SK-N-SH (cell line): ENCODE measurements at regions not wholly inside any gene's neighbourhood (a gene's known extent, or its start where the extent isn't known, plus 50 kb on each side); places are given as distances from the start of the nearest gene placed in this dataset.

Experiments
- CTCF ChIA-PET: fragments of 300-600, 350-600 bp; formaldehyde crosslinking; extraction: SDS; loops from one replicate; lab custom pipeline; 2021; lab: Yijun Ruan, JAX
- POLR2A ChIA-PET: fragments of 350-600 bp; sonication (Branson Sonifier 250); formaldehyde crosslinking; extraction: SDS; loops from one replicate; lab custom pipeline; 2020; ENCODE audit warnings: antibody characterized with exemption, inconsistent platforms; lab: Yijun Ruan, JAX
- DNase-seq: peaks from one replicate; pipeline ENCODE4 v3.0.0; 2012
- H2AFZ ChIP-seq: fragments of 200-600 bp; sonication (generic); 2 replicates; pipeline ENCODE4 v1.8.1; 2016; ENCODE audit warnings: antibody characterized with exemption, mild to moderate bottlenecking, low read depth
- H3F3A ChIP-seq: fragments of 200-600 bp; sonication (generic); replicated peaks from 2 replicates; pipeline ENCODE3; 2016; ENCODE audit warnings: antibody characterized with exemption, mild to moderate bottlenecking; ENCODE audit not compliant: insufficient read depth
- H3K27ac ChIP-seq, 2 experiments: fragments of 200-500 bp in 1 of 2; fragments of 200-600 bp in 1 of 2; sonication (Bioruptor generic) in 1 of 2; sonication (generic), shearing (Covaris generic) in 1 of 2; 2 replicates each; pipeline versions ENCODE4 v1.5.1 to v1.6.1; 2014 to 2016; ENCODE audit warnings: low read depth in 2 of 2, inconsistent platforms in 1 of 2, low read length in 1 of 2, mild to moderate bottlenecking in 1 of 2, mixed read lengths in 1 of 2
- H3K27me3 ChIP-seq: fragments of 200-600 bp; sonication (generic), shearing (Covaris generic); 2 replicates; pipeline ENCODE4 v1.6.1; 2016; ENCODE audit warnings: mixed run types; ENCODE audit not compliant: insufficient read depth
- H3K36me3 ChIP-seq, 2 experiments: fragments of 200-500 bp in 1 of 2; fragments of 200-600 bp in 1 of 2; sonication (Bioruptor generic) in 1 of 2; sonication (generic) in 1 of 2; replicated peaks in 1 of 2; 2 replicates each; pipeline versions ENCODE3 to v1.5.1; 2014 to 2016; ENCODE audit warnings: low read length in 1 of 2, mild to moderate bottlenecking in 1 of 2; ENCODE audit not compliant: insufficient read depth in 2 of 2, control insufficient read depth in 1 of 2
- H3K4me1 ChIP-seq, 2 experiments: fragments of 200-500 bp in 1 of 2; fragments of 200-600 bp in 1 of 2; sonication (Bioruptor generic) in 1 of 2; sonication (generic), shearing (Covaris generic) in 1 of 2; 2 replicates each; pipeline versions ENCODE4 v1.5.1 to v1.6.1; 2014 to 2016; ENCODE audit warnings: low read depth in 1 of 2, low read length in 1 of 2, mixed run types in 1 of 2; ENCODE audit not compliant: insufficient read depth in 2 of 2, control insufficient read depth in 1 of 2
- H3K4me2 ChIP-seq: fragments of 200-600 bp; sonication (generic), shearing (Covaris generic); 2 replicates; pipeline ENCODE4 v1.6.1; 2017; ENCODE audit warnings: mixed run types
- H3K4me3 ChIP-seq, 2 experiments: fragments of 200-500 bp in 1 of 2; fragments of 200-600 bp in 1 of 2; sonication (Bioruptor generic) in 1 of 2; sonication (generic), shearing (Covaris generic) in 1 of 2; 2 replicates each; pipeline versions ENCODE4 v1.5.1 to v1.8.1; 2014 to 2016; ENCODE audit warnings: low read depth in 2 of 2, inconsistent platforms in 1 of 2, low read length in 1 of 2, mild to moderate bottlenecking in 1 of 2, mixed read lengths in 1 of 2, moderate library complexity in 1 of 2
- H3K79me2 ChIP-seq: fragments of 200-600 bp; sonication (generic); 2 replicates; pipeline ENCODE4 v1.8.1; 2017; ENCODE audit warnings: mild to moderate bottlenecking; ENCODE audit not compliant: insufficient read depth
- H3K9ac ChIP-seq: fragments of 200-600 bp; sonication (generic); 2 replicates; pipeline ENCODE4 v1.6.1; 2017; ENCODE audit warnings: mixed run types
- H3K9me2 ChIP-seq: fragments of 200-600 bp; sonication (generic); 2 replicates; pipeline ENCODE4 v1.6.1; 2017; ENCODE audit warnings: mixed run types
- H3K9me3 ChIP-seq: fragments of 200-600 bp; sonication (generic); 2 replicates; pipeline ENCODE4 v1.6.1; 2017; ENCODE audit warnings: mixed run types, mild to moderate bottlenecking, moderate library complexity
- H4K20me1 ChIP-seq: fragments of 200-600 bp; sonication (generic); 2 replicates; pipeline ENCODE4 v1.6.1; 2017; ENCODE audit warnings: mild to moderate bottlenecking, mixed run types; ENCODE audit not compliant: insufficient read depth
- CHD2 ChIP-seq: fragments of 150-350 bp; IDR thresholded peaks from 2 replicates; pipeline ENCODE4 v1.6.1; 2018; ENCODE audit warnings: low read length; ENCODE audit not compliant: partially characterized antibody
- JUND ChIP-seq: IDR thresholded peaks from 2 replicates; pipeline ENCODE4 v1.4.0; 2012
- MEF2A ChIP-seq: IDR thresholded peaks from 2 replicates; pipeline ENCODE4 v1.4.0; 2012; ENCODE audit warnings: low read depth, borderline replicate concordance
- PBX3 ChIP-seq: IDR thresholded peaks from 2 replicates; pipeline ENCODE4; 2012
- RFX5 ChIP-seq: IDR thresholded peaks from 2 replicates; pipeline ENCODE4 v1.6.1; 2012; ENCODE audit warnings: mild to moderate bottlenecking, improper control_type of control experiment, low read length
- SIN3A ChIP-seq: IDR thresholded peaks from 2 replicates; pipeline ENCODE4 v1.6.1; 2012; ENCODE audit warnings: low read depth, mild to moderate bottlenecking, low read length, moderate library complexity, borderline replicate concordance
- TCF12 ChIP-seq: IDR thresholded peaks from 2 replicates; pipeline ENCODE4 v1.4.0; 2012
- TEAD4 ChIP-seq: IDR thresholded peaks from 2 replicates; pipeline ENCODE4 v1.4.0; 2012; ENCODE audit warnings: mild to moderate bottlenecking, borderline replicate concordance; ENCODE audit not compliant: insufficient read depth
- USF1 ChIP-seq: IDR thresholded peaks from 2 replicates; pipeline ENCODE4 v1.4.0; 2012; ENCODE audit warnings: low read depth, borderline replicate concordance
- ZBTB33 ChIP-seq: IDR thresholded peaks from 2 replicates; pipeline ENCODE4 v1.4.0; 2012; ENCODE audit warnings: low read depth, borderline replicate concordance
- WGBS: methylation state at CpG from one replicate; pipeline ENCODE4 v1.1.6; 2017; ENCODE audit warnings: low lambda C conversion rate; 5-methylcytosine and 5-hydroxymethylcytosine counted together

GRCh38 chr13:112236539-112237197 is 139.5 kb upstream of the SPACA7 start:
- Histone ChIP-seq H3K9me3 (no peaks in the 10 kb centered on the region), H3K4me1 (no peaks in the 10 kb centered on the region), H3K4me3 (no peak overlapping the region), H3K4me2 (no peak overlapping the region), H4K20me1 (no peaks in the 10 kb centered on the region), H3K79me2 (no peaks in the 10 kb centered on the region), H2AFZ (no peak overlapping the region), H3K9ac (no peak overlapping the region), H3K36me3 (no peaks in the 10 kb centered on the region), H3K27me3 (peaks cover 26% of the 10 kb centered on the region; the same call in 1 of the 2 replicates), H3F3A (no peaks in the 10 kb centered on the region), H3K9me2 (no peaks in the 10 kb centered on the region), H3K27ac (no peak overlapping the region)
- POLR2A ChIA-PET = no interaction called here
- no peak for DNase-seq
- 4% methylated on average over 8 of the region's 11 CpGs for WGBS
- CTCF ChIA-PET = no interaction called here
- TF ChIP-seq SIN3A = no peak
- no peak for TF ChIP-seq RFX5

GRCh38 chr13:112238436-112238995 is 137.6 kb upstream of the SPACA7 start:
- 18% methylated on average over 13 of the region's 18 CpGs for WGBS
- DNase-seq = no peak
- Histone ChIP-seq H4K20me1 (no peaks in the 10 kb centered on the region), H3K4me1 (no peaks in the 10 kb centered on the region), H3K9me2 (no peaks in the 10 kb centered on the region), H3K27me3 (peaks cover 12% of the 10 kb centered on the region; the same call in 1 of the 2 replicates), H3K4me3 (no peak overlapping the region), H3K79me2 (no peaks in the 10 kb centered on the region), H3F3A (no peaks in the 10 kb centered on the region), H3K9ac (no peak overlapping the region), H2AFZ (no peak overlapping the region), H3K36me3 (no peaks in the 10 kb centered on the region), H3K4me2 (no peak overlapping the region), H3K9me3 (no peaks in the 10 kb centered on the region), H3K27ac (no peak overlapping the region)
- ChIA-PET CTCF (no interaction called here), POLR2A (no interaction called here)
- TF ChIP-seq MEF2A (no peak), TCF12 (no peak), ZBTB33 (no peak), JUND (no peak), TEAD4 (no peak), CHD2 (no peak), PBX3 (no peak), RFX5 (no peak), USF1 (no peak)
